CD4-positive, alpha-beta T cell (primary cell): ENCODE measurements at regions not wholly inside any gene's neighbourhood (a gene's known extent, or its start where the extent isn't known, plus 50 kb on each side); places are given as distances from the start of the nearest gene placed in this dataset.

ENCODE experiments used
- ATAC-seq: fragments of 200-7000 bp; cut with Tn5 transposase; one replicate; pipeline ENCODE4 v1.10.0; 2022; ENCODE audit warnings: mild to moderate bottlenecking; ENCODE audit not compliant: poor library complexity
- CTCF ChIA-PET: fragments of 350-600 bp; sonication (Branson Sonifier 250); formaldehyde crosslinking; loops from one replicate; lab custom pipeline; 2021; ENCODE audit warnings: antibody characterized with exemption, inconsistent platforms; lab: Charles Lee
- POLR2A ChIA-PET: fragments of 350-600 bp; sonication (Branson Sonifier 250); formaldehyde crosslinking; loops from one replicate; lab custom pipeline; 2021; ENCODE audit warnings: antibody characterized with exemption, inconsistent platforms; lab: Charles Lee
- DNase-seq, 14 experiments: peaks; one replicate each; pipeline ENCODE4 v3.0.0-alpha.2; 2013 to 2020; ENCODE audit warnings: mixed read lengths in 2 of 14
- H3K27ac ChIP-seq, 2 donors: one replicate each; pipeline versions ENCODE4 v1.5.1 to v1.7.0; 2013; ENCODE audit warnings: low read length in 2 of 2, low read depth in 1 of 2, mild to moderate bottlenecking in 1 of 2
- H3K27me3 ChIP-seq, 2 experiments: 1 replicate in 1 of 2; 2 replicates in 1 of 2; pipeline versions ENCODE4 v1.6.1 to v1.7.0; 2013; ENCODE audit warnings: low read length in 2 of 2, control low read depth in 1 of 2, mild to moderate bottlenecking in 1 of 2, moderate library complexity in 1 of 2; ENCODE audit not compliant: insufficient read depth in 2 of 2, control insufficient read depth in 1 of 2
- H3K36me3 ChIP-seq: one replicate; pipeline ENCODE4 v1.6.1; 2013; ENCODE audit warnings: low read length, control low read depth; ENCODE audit not compliant: insufficient read depth
- H3K4me1 ChIP-seq: one replicate; pipeline ENCODE4 v1.6.1; 2013; ENCODE audit warnings: low read length, control low read depth; ENCODE audit not compliant: insufficient read depth
- H3K4me3 ChIP-seq: one replicate; pipeline ENCODE4 v1.5.1; 2013; ENCODE audit warnings: mild to moderate bottlenecking, low read length, moderate library complexity
- H3K9me3 ChIP-seq, 2 experiments: 1 replicate in 1 of 2; 2 replicates in 1 of 2; pipeline versions ENCODE4 v1.6.1 to v1.7.0; 2013; ENCODE audit warnings: low read length in 2 of 2, mild to moderate bottlenecking in 2 of 2, control low read depth in 1 of 2, moderate library complexity in 1 of 2; ENCODE audit not compliant: control insufficient read depth in 1 of 2, insufficient read depth in 1 of 2
- H3K27ac Mint-ChIP-seq: one replicate; pipeline ENCODE4 v1.8.0; 2020; ENCODE audit warnings: mixed read lengths
- H3K27me3 Mint-ChIP-seq: one replicate; pipeline ENCODE4 v1.8.0; 2021; ENCODE audit warnings: mixed read lengths
- H3K36me3 Mint-ChIP-seq: one replicate; pipeline ENCODE4 v1.8.0; 2021; ENCODE audit warnings: low read depth, mixed read lengths
- H3K4me1 Mint-ChIP-seq: one replicate; pipeline ENCODE4 v1.8.0; 2021; ENCODE audit warnings: low read depth, mixed read lengths
- H3K4me3 Mint-ChIP-seq: one replicate; pipeline ENCODE4 v1.8.0; 2020; ENCODE audit warnings: mild to moderate bottlenecking, mixed read lengths
- H3K9me3 Mint-ChIP-seq: one replicate; pipeline ENCODE4 v1.8.0; 2020; ENCODE audit warnings: mixed read lengths
- intact Hi-C, 2 experiments: fragments of 100-400 bp; cut with DNase I in 1 of 2; cut with micrococcal nuclease in 1 of 2; formaldehyde crosslinking; loops; one replicate each; pipeline versions ENCODE4 v1.15.1 to v1.9.0; 2023 to 2025; cut with DNase I, micrococcal nuclease
- TF ChIP-seq, protein P1 (sequence below): fragments of 200-600 bp; IDR thresholded peaks from one replicate; pipeline ENCODE4 v1.8.0; 2022; ENCODE audit warnings: antibody characterized with exemption, mild to moderate bottlenecking

DNA sequence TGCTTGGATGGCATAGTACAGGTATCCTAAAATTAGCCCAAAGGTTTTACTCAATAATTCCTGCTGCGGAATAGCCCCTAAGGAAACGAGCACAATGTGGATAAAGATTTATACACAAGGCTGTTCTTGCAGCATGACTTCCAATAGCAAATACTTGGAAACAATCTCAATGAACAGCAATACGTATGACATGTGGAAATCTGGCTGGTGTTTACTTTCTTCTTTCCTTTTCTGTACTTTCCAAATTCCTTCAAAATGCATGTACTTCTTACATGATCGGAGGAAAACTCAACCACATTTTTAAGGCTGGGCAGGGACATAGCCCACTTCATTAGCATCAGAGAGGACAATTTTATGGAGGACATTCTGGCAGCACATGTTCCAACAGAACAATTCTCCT is 86.6 kb downstream of the C16orf95 start:
- H3K9me3 Mint-ChIP-seq = no peaks in the 10 kb centered on the region
- Histone ChIP-seq H3K27me3 (peaks cover 0 to 8% of the 10 kb centered on the region in 2 experiments), H3K27ac (no peak overlapping the region), H3K4me1 (no peaks in the 10 kb centered on the region), H3K4me3 (no peak overlapping the region), H3K36me3 (no peaks in the 10 kb centered on the region), H3K9me3 (no peaks in the 10 kb centered on the region)
- intact Hi-C loops = no loop called here
- DNase-seq (no peak), ATAC-seq (no peak)
- POLR2A ChIA-PET = no interaction called here
- peaks cover 23% of the 10 kb centered on the region for H3K27me3 Mint-ChIP-seq
- CTCF ChIA-PET = no interaction called here
- H3K36me3 Mint-ChIP-seq = no peaks in the 10 kb centered on the region
- no peaks in the 10 kb centered on the region for H3K4me1 Mint-ChIP-seq
- TF ChIP-seq, protein P1, sequence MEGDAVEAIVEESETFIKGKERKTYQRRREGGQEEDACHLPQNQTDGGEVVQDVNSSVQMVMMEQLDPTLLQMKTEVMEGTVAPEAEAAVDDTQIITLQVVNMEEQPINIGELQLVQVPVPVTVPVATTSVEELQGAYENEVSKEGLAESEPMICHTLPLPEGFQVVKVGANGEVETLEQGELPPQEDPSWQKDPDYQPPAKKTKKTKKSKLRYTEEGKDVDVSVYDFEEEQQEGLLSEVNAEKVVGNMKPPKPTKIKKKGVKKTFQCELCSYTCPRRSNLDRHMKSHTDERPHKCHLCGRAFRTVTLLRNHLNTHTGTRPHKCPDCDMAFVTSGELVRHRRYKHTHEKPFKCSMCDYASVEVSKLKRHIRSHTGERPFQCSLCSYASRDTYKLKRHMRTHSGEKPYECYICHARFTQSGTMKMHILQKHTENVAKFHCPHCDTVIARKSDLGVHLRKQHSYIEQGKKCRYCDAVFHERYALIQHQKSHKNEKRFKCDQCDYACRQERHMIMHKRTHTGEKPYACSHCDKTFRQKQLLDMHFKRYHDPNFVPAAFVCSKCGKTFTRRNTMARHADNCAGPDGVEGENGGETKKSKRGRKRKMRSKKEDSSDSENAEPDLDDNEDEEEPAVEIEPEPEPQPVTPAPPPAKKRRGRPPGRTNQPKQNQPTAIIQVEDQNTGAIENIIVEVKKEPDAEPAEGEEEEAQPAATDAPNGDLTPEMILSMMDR = no peak
- H3K27ac Mint-ChIP-seq = no peak overlapping the region
- H3K4me3 Mint-ChIP-seq = no peak overlapping the region

DNA sequence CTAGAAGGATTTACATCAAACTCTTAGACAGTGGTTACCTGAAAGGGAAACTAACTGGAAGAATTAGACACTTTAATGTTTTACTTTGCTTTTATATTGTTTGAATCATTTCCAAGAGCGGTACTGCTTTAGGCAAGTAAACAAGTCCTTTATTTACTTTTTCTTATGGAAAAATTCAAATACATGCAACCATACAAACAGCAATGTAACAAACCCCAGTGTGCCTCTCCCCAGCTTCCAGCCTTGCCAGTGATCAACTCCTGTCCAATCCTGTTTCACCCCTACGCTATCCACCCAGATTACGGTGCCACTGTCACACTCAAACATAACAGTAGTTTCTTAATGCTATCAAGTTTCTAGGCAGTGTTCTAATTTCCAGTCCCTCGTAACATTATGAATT is 85.9 kb downstream of the C16orf95 start:
- Mint-ChIP-seq H3K27me3 (peaks cover 28% of the 10 kb centered on the region), H3K4me1 (peaks cover 3% of the 10 kb centered on the region), H3K9me3 (no peaks in the 10 kb centered on the region), H3K4me3 (no peak overlapping the region), H3K27ac (no peak overlapping the region), H3K36me3 (no peaks in the 10 kb centered on the region)
- intact Hi-C loops = no loop called here
- no peak overlapping the region for H3K4me3 ChIP-seq
- TF ChIP-seq, protein P1 = no peak
- H3K27ac ChIP-seq = no peak overlapping the region
- ChIA-PET CTCF (no interaction called here), POLR2A (no interaction called here)
- H3K9me3 ChIP-seq = no peaks in the 10 kb centered on the region
- peaks cover 6% of the 10 kb centered on the region for H3K4me1 ChIP-seq
- H3K27me3 ChIP-seq = peaks cover 1 to 10% of the 10 kb centered on the region in 2 experiments
- DNase-seq (no peak), ATAC-seq (no peak)
- H3K36me3 ChIP-seq = no peaks in the 10 kb centered on the region

DNA sequence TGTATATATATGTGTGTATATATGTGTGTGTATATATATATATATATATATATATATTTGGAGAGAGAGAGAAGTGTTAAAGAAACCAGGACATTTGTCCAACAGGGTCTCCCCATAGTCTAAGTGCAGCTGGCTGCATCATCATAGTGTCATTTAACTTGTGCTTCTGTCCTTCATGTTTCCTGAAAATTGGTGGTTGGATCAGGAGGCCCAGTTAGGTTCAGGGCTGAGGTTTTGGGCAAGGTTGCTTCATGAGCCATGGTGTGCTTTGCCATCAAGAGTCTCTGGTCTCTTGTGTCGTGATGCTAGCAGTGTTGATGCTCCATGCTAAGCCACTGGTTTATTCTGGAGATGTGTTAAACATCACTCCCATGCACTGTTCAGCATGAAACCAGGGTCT is 85.3 kb downstream of the C16orf95 start:
- Mint-ChIP-seq H3K27me3 (peaks cover 32% of the 10 kb centered on the region), H3K4me3 (no peak overlapping the region), H3K36me3 (no peaks in the 10 kb centered on the region), H3K27ac (no peak overlapping the region), H3K4me1 (peaks cover 5% of the 10 kb centered on the region), H3K9me3 (no peaks in the 10 kb centered on the region)
- POLR2A ChIA-PET = no interaction called here
- Histone ChIP-seq H3K27me3 (peaks cover 5 to 17% of the 10 kb centered on the region in 2 experiments), H3K4me3 (no peak overlapping the region), H3K36me3 (no peaks in the 10 kb centered on the region), H3K27ac (no peak overlapping the region), H3K9me3 (no peaks in the 10 kb centered on the region), H3K4me1 (peaks cover 12% of the 10 kb centered on the region)
- TF ChIP-seq, protein P1 = no peak
- CTCF ChIA-PET = no interaction called here
- ATAC-seq (no peak), DNase-seq (no peak)
- intact Hi-C loops = no loop called here
